H9 (cell line): ENCODE measurements at regions not wholly inside any gene's neighbourhood (a gene's known extent, or its start where the extent isn't known, plus 50 kb on each side); places are given as distances from the start of the nearest gene placed in this dataset.

Source experiments
- DNase-seq: peaks from one replicate; pipeline ENCODE4 v3.0.0-alpha.2; 2017
- H2AFZ ChIP-seq: one replicate; pipeline ENCODE4 v1.6.1; 2013; ENCODE audit warnings: mild to moderate bottlenecking, low read length, control low read depth, moderate library complexity
- H2AK5ac ChIP-seq: 2 replicates; pipeline ENCODE4 v1.6.1; 2013; ENCODE audit warnings: low read length, control low read depth, mixed read lengths; ENCODE audit not compliant: insufficient read length
- H2BK120ac ChIP-seq: one replicate; pipeline ENCODE4 v1.6.1; 2013; ENCODE audit warnings: low read depth, mild to moderate bottlenecking, low read length, control low read depth, inconsistent platforms; ENCODE audit not compliant: poor library complexity, severe bottlenecking
- H2BK12ac ChIP-seq: 2 replicates; pipeline ENCODE4 v1.6.1; 2013; ENCODE audit warnings: low read length, control low read depth, mixed read lengths, low read depth; ENCODE audit not compliant: insufficient read length
- H2BK15ac ChIP-seq: 2 replicates; pipeline ENCODE4 v1.6.1; 2013; ENCODE audit warnings: low read depth, low read length, control low read depth
- H2BK20ac ChIP-seq: one replicate; pipeline ENCODE4 v1.6.1; 2013; ENCODE audit warnings: low read depth, mild to moderate bottlenecking, low read length, control low read depth, inconsistent platforms; ENCODE audit not compliant: poor library complexity, severe bottlenecking
- H2BK5ac ChIP-seq: 2 replicates; pipeline ENCODE4 v1.6.1; 2013; ENCODE audit warnings: low read length, control low read depth, mixed read lengths; ENCODE audit not compliant: insufficient read length
- H3K14ac ChIP-seq: 2 replicates; pipeline ENCODE4 v1.6.1; 2013; ENCODE audit warnings: low read length, control low read depth; ENCODE audit not compliant: insufficient read depth
- H3K18ac ChIP-seq: 2 replicates; pipeline ENCODE4 v1.6.1; 2013; ENCODE audit warnings: low read depth, mild to moderate bottlenecking, mixed read lengths, low read length, control low read depth; ENCODE audit not compliant: insufficient read length
- H3K23ac ChIP-seq: 2 replicates; pipeline ENCODE4 v1.6.1; 2013; ENCODE audit warnings: low read length, control low read depth, mixed read lengths, low read depth; ENCODE audit not compliant: insufficient read length
- H3K23me2 ChIP-seq: 2 replicates; pipeline ENCODE4 v1.6.1; 2013; ENCODE audit warnings: low read depth, mild to moderate bottlenecking, mixed read lengths, low read length, control low read depth; ENCODE audit not compliant: insufficient read length, poor library complexity, severe bottlenecking
- H3K27ac ChIP-seq: 2 replicates; pipeline ENCODE4 v1.5.1; 2013; ENCODE audit warnings: low read length, control low read depth, mixed read lengths, low read depth; ENCODE audit not compliant: insufficient read length
- H3K27me3 ChIP-seq: 2 replicates; pipeline ENCODE4 v1.6.1; 2013; ENCODE audit warnings: low read length, control low read depth, inconsistent platforms; ENCODE audit not compliant: insufficient read depth
- H3K4ac ChIP-seq: 2 replicates; pipeline ENCODE4 v1.6.1; 2013; ENCODE audit warnings: low read depth, mild to moderate bottlenecking, control low read depth, inconsistent platforms, low read length, moderate library complexity
- H3K4me1 ChIP-seq: 2 replicates; pipeline ENCODE4 v1.6.1; 2013; ENCODE audit warnings: low read length, control low read depth, inconsistent platforms; ENCODE audit not compliant: insufficient read depth
- H3K4me2 ChIP-seq: 2 replicates; pipeline ENCODE4 v1.6.1; 2013; ENCODE audit warnings: low read length, control low read depth, mixed read lengths; ENCODE audit not compliant: insufficient read length, insufficient read depth
- H3K56ac ChIP-seq: 2 replicates; pipeline ENCODE4 v1.6.1; 2013; ENCODE audit warnings: low read depth, mild to moderate bottlenecking, mixed read lengths, low read length, control low read depth; ENCODE audit not compliant: insufficient read length
- H3K79me1 ChIP-seq: 2 replicates; pipeline ENCODE4 v1.6.1; 2013; ENCODE audit warnings: low read depth, mild to moderate bottlenecking, moderate library complexity, low read length, control low read depth, inconsistent platforms; ENCODE audit not compliant: insufficient read depth, poor library complexity, severe bottlenecking
- H3K79me2 ChIP-seq: 2 replicates; pipeline ENCODE4 v1.6.1; 2013; ENCODE audit warnings: low read length, control low read depth, inconsistent platforms; ENCODE audit not compliant: insufficient read depth
- H3K9ac ChIP-seq: 2 replicates; pipeline ENCODE4 v1.6.1; 2013; ENCODE audit warnings: low read length, control low read depth, mixed read lengths; ENCODE audit not compliant: insufficient read length; ENCODE audit errors: extremely low read depth
- H3K9me3 ChIP-seq: one replicate; pipeline ENCODE4 v1.6.1; 2013; ENCODE audit warnings: low read depth, low read length, inconsistent platforms; ENCODE audit not compliant: control insufficient read depth
- H3T11ph ChIP-seq: one replicate; pipeline ENCODE4 v1.6.1; 2013; ENCODE audit warnings: mild to moderate bottlenecking, low read length, control low read depth, inconsistent platforms
- H4K20me1 ChIP-seq: one replicate; pipeline ENCODE4 v1.6.1; 2013; ENCODE audit not compliant: control insufficient read depth, insufficient read length, insufficient read depth
- H4K5ac ChIP-seq: 2 replicates; pipeline ENCODE4 v1.6.1; 2013; ENCODE audit warnings: low read depth, mild to moderate bottlenecking, mixed read lengths, low read length, control low read depth; ENCODE audit not compliant: insufficient read length
- H4K8ac ChIP-seq: replicated peaks from 2 replicates; pipeline ENCODE4 v1.6.1; 2013; ENCODE audit warnings: low read length, control low read depth, mixed read lengths, low read depth; ENCODE audit not compliant: insufficient read length
- H4K91ac ChIP-seq: 2 replicates; pipeline ENCODE4 v1.6.1; 2013; ENCODE audit warnings: low read depth, mild to moderate bottlenecking, moderate library complexity, mixed read lengths, low read length, control low read depth; ENCODE audit not compliant: insufficient read length
- H3K27ac Mint-ChIP-seq, 3 experiments: 2 replicates in 2 of 3; 3 replicates in 1 of 3; pipeline ENCODE4 v1.8.0; 2020 to 2021; ENCODE audit warnings: mixed read lengths in 3 of 3, mild to moderate bottlenecking in 1 of 3, moderate library complexity in 1 of 3
- H3K27me3 Mint-ChIP-seq: 2 replicates; pipeline ENCODE4 v1.8.0; 2021; ENCODE audit warnings: low read depth, mild to moderate bottlenecking, moderate library complexity, mixed read lengths
- H3K36me3 Mint-ChIP-seq, 3 experiments: 2 replicates in 2 of 3; 3 replicates in 1 of 3; pipeline ENCODE4 v1.8.0; 2020 to 2021; ENCODE audit warnings: low read depth in 3 of 3, mixed read lengths in 3 of 3; ENCODE audit not compliant: insufficient read depth in 1 of 3
- H3K4me1 Mint-ChIP-seq, 2 experiments: 2 replicates each; pipeline ENCODE4 v1.8.0; 2020; ENCODE audit warnings: mixed read lengths in 2 of 2
- H3K4me3 Mint-ChIP-seq, 2 experiments: 2 replicates in 1 of 2; 3 replicates in 1 of 2; pipeline ENCODE4 v1.8.0; 2020 to 2021; ENCODE audit warnings: mild to moderate bottlenecking in 2 of 2, mixed read lengths in 2 of 2, moderate library complexity in 1 of 2
- H3K9me3 Mint-ChIP-seq, 2 experiments: 2 replicates in 1 of 2; 3 replicates in 1 of 2; pipeline ENCODE4 v1.8.0; 2020; ENCODE audit warnings: mild to moderate bottlenecking in 2 of 2, mixed read lengths in 2 of 2, moderate library complexity in 1 of 2
- CTCF ChIP-seq: fragments of 200-600 bp; sonication (generic); conservative IDR thresholded peaks from 3 replicates; pipeline ENCODE4 v1.8.0; 2021; ENCODE audit warnings: antibody characterized with exemption, mild to moderate bottlenecking

GRCh38 chr18:34600158-34600557 is 109.9 kb upstream of the DTNA start:
- no peak overlapping the region for H3K56ac ChIP-seq
- no peak overlapping the region for H3T11ph ChIP-seq
- H3K9me3 Mint-ChIP-seq, result no peaks in the 10 kb centered on the region
- H2BK20ac ChIP-seq, result no peak overlapping the region
- no peaks in the 10 kb centered on the region for H3K79me2 ChIP-seq
- H4K91ac ChIP-seq, result no peak overlapping the region
- no peak overlapping the region for H3K4me2 ChIP-seq
- no peak overlapping the region for H3K27ac ChIP-seq
- H4K8ac ChIP-seq, result no peak overlapping the region
- no peak for DNase-seq
- H3K14ac ChIP-seq, result no peak overlapping the region
- peaks cover 4 to 7% of the 10 kb centered on the region in 2 experiments for H3K4me1 Mint-ChIP-seq
- no peak overlapping the region for H2BK12ac ChIP-seq
- no peak overlapping the region for H2AK5ac ChIP-seq
- no peak overlapping the region for H3K4ac ChIP-seq
- no peak overlapping the region for H2BK15ac ChIP-seq
- no peak overlapping the region for H2BK5ac ChIP-seq
- no peak overlapping the region for H3K9ac ChIP-seq
- H3K4me1 ChIP-seq, result no peaks in the 10 kb centered on the region
- H3K27me3 ChIP-seq, result no peaks in the 10 kb centered on the region
- no peak overlapping the region for H3K18ac ChIP-seq
- no peak overlapping the region for H3K4me3 Mint-ChIP-seq
- H3K79me1 ChIP-seq, result no peaks in the 10 kb centered on the region
- no peak overlapping the region for H4K5ac ChIP-seq
- H4K20me1 ChIP-seq, result no peaks in the 10 kb centered on the region
- peaks cover 0 to 6% (median 0%) of the 10 kb centered on the region in 3 experiments; a peak in 3 of 7 replicates for H3K36me3 Mint-ChIP-seq
- H3K23ac ChIP-seq, result no peak overlapping the region
- no peak overlapping the region for H3K27ac Mint-ChIP-seq
- no peaks in the 10 kb centered on the region; the same call in 1 of the 2 replicates for H3K27me3 Mint-ChIP-seq
- H3K9me3 ChIP-seq, result no peaks in the 10 kb centered on the region
- no peak overlapping the region for H2AFZ ChIP-seq
- H2BK120ac ChIP-seq, result no peak overlapping the region
- no peaks in the 10 kb centered on the region for H3K23me2 ChIP-seq
- TF ChIP-seq CTCF, result no peak
